ENCODE measurements at regions not wholly inside any gene's neighbourhood (a gene's known extent, or its start where the extent isn't known, plus 50 kb on each side); places are given as distances from the start of the nearest gene placed in this dataset.

- Histone ChIP-seq H3K9me3 (no peaks in the 10 kb centered on the region), H3K4me1 (no peaks in the 10 kb centered on the region), H3K27ac (no peak overlapping the region), H3K36me3 (no peaks in the 10 kb centered on the region), H3K4me3 (no peak overlapping the region), H3K27me3 (no peaks in the 10 kb centered on the region)
- DNase-seq (ENCODE audit: low spot score) = no peak
- TF ChIP-seq CTCF (IDR thresholded peaks at IDR 0.05) = no peak
These were observed 175.6 kb upstream of the PHF14 start for GRCh38 chr7:10798044-10798443.

GRCh38 chr7:10799475-10799874, 174.2 kb upstream of the PHF14 start:
- Histone ChIP-seq H3K27me3 (no peaks in the 10 kb centered on the region), H3K4me1 (no peaks in the 10 kb centered on the region), H3K36me3 (no peaks in the 10 kb centered on the region), H3K9me3 (no peaks in the 10 kb centered on the region), H3K27ac (no peak overlapping the region), H3K4me3 (no peak overlapping the region)
- DNase-seq (ENCODE audit: low spot score) = no peak
- TF ChIP-seq CTCF (IDR thresholded peaks at IDR 0.05) = no peak

- Histone ChIP-seq H3K36me3 (no peaks in the 10 kb centered on the region), H3K9me3 (no peaks in the 10 kb centered on the region), H3K4me1 (no peaks in the 10 kb centered on the region), H3K27me3 (no peaks in the 10 kb centered on the region), H3K27ac (no peak overlapping the region), H3K4me3 (no peak overlapping the region)
- no peak for TF ChIP-seq CTCF (IDR thresholded peaks at IDR 0.05)
- no peak for DNase-seq (ENCODE audit: low spot score)
These were observed 171.7 kb upstream of the PHF14 start for GRCh38 chr7:10802011-10802410.

- Histone ChIP-seq H3K27me3 (no peaks in the 10 kb centered on the region), H3K36me3 (no peaks in the 10 kb centered on the region), H3K9me3 (no peaks in the 10 kb centered on the region), H3K4me1 (no peaks in the 10 kb centered on the region), H3K4me3 (no peak overlapping the region), H3K27ac (no peak overlapping the region)
- TF ChIP-seq CTCF (IDR thresholded peaks at IDR 0.05) = no peak
- no peak for DNase-seq (ENCODE audit: low spot score)
These were observed 171.1 kb upstream of the PHF14 start for GRCh38 chr7:10802526-10802925.

GRCh38 chr7:10803720-10804119, 170.0 kb upstream of the PHF14 start:
- Histone ChIP-seq H3K4me1 (no peaks in the 10 kb centered on the region), H3K27ac (no peak overlapping the region), H3K4me3 (no peak overlapping the region), H3K36me3 (no peaks in the 10 kb centered on the region), H3K9me3 (no peaks in the 10 kb centered on the region), H3K27me3 (no peaks in the 10 kb centered on the region)
- no peak for DNase-seq (ENCODE audit: low spot score)
- no peak for TF ChIP-seq CTCF (IDR thresholded peaks at IDR 0.05)

GRCh38 chr7:10804770-10805169, 168.9 kb upstream of the PHF14 start:
- DNase-seq (ENCODE audit: low spot score) = no peak
- TF ChIP-seq CTCF (IDR thresholded peaks at IDR 0.05) = no peak
- H3K4me3 ChIP-seq = no peak overlapping the region
- H3K4me1 ChIP-seq = no peaks in the 10 kb centered on the region
- H3K36me3 ChIP-seq = no peaks in the 10 kb centered on the region
- H3K9me3 ChIP-seq = no peaks in the 10 kb centered on the region
- H3K27me3 ChIP-seq = no peaks in the 10 kb centered on the region
- no peak overlapping the region for H3K27ac ChIP-seq

Data from right atrium auricular region (tissue), 2 donors.